ENCODE measurements at regions not wholly inside any gene's neighbourhood (a gene's known extent, or its start where the extent isn't known, plus 50 kb on each side); places are given as distances from the start of the nearest gene placed in this dataset.

GRCh38 chr6:21981235-21981833 lies 315.5 kb downstream of the PRL start:
- no peak for DNase-seq (ENCODE audit: low read depth in 4 of 4, low spot score in 2 of 4)

- DNase-seq (ENCODE audit: low read depth in 4 of 4, low spot score in 2 of 4) = no peak
These were observed 312.7 kb downstream of the PRL start for GRCh38 chr6:21984135-21984534.

- no peak for DNase-seq (ENCODE audit: low read depth in 4 of 4, low spot score in 2 of 4)
These were observed 312.3 kb downstream of the PRL start for GRCh38 chr6:21984561-21984960.

- DNase-seq (ENCODE audit: low read depth in 4 of 4, low spot score in 2 of 4) = no peak
These were observed 310.9 kb downstream of the PRL start for GRCh38 chr6:21985904-21986303.

- DNase-seq (ENCODE audit: low read depth in 4 of 4, low spot score in 2 of 4) = no peak
These were observed 310.1 kb downstream of the PRL start for GRCh38 chr6:21986703-21987102.

- peak; percentile 86 to 93 (median 88) for DNase-seq (ENCODE audit: low read depth in 4 of 4, low spot score in 2 of 4)
These were observed 309.3 kb downstream of the PRL start for GRCh38 chr6:21987501-21987957.

GRCh38 chr6:21990577-21990976 lies 306.3 kb downstream of the PRL start:
- no peak for DNase-seq (ENCODE audit: low read depth in 4 of 4, low spot score in 2 of 4)

- no peak for DNase-seq (ENCODE audit: low read depth in 4 of 4, low spot score in 2 of 4)
These were observed 304.5 kb downstream of the PRL start for GRCh38 chr6:21992178-21992967.

GRCh38 chr6:21993841-21994240 lies 303.0 kb downstream of the PRL start:
- DNase-seq (ENCODE audit: low read depth in 4 of 4, low spot score in 2 of 4) = no peak

GRCh38 chr6:21994821-21995220 lies 302.0 kb downstream of the PRL start:
- DNase-seq (ENCODE audit: low read depth in 4 of 4, low spot score in 2 of 4) = no peak

GRCh38 chr6:21995318-21995717 lies 301.5 kb downstream of the PRL start:
- DNase-seq (ENCODE audit: low read depth in 4 of 4, low spot score in 2 of 4) = no peak

- DNase-seq (ENCODE audit: low read depth in 4 of 4, low spot score in 2 of 4) = no peak
These were observed 300.3 kb downstream of the PRL start for GRCh38 chr6:21996425-21997118.

- no peak for DNase-seq (ENCODE audit: low read depth in 4 of 4, low spot score in 2 of 4)
These were observed 299.5 kb downstream of the PRL start for GRCh38 chr6:21997119-21998037.

GRCh38 chr6:21998582-21998981 lies 298.3 kb downstream of the PRL start:
- no peak for DNase-seq (ENCODE audit: low read depth in 4 of 4, low spot score in 2 of 4)

GRCh38 chr6:21999012-21999528 lies 297.8 kb downstream of the PRL start:
- no peak for DNase-seq (ENCODE audit: low read depth in 4 of 4, low spot score in 2 of 4)

GRCh38 chr6:21999741-22000140 lies 297.1 kb downstream of the PRL start:
- no peak for DNase-seq (ENCODE audit: low read depth in 4 of 4, low spot score in 2 of 4)

GRCh38 chr6:22001396-22002027 lies 295.3 kb downstream of the PRL start:
- no peak for DNase-seq (ENCODE audit: low read depth in 4 of 4, low spot score in 2 of 4)

GRCh38 chr6:22003287-22003686 lies 293.5 kb downstream of the PRL start:
- DNase-seq (ENCODE audit: low read depth in 4 of 4, low spot score in 2 of 4) = no peak

GRCh38 chr6:22006795-22007194 lies 290.0 kb downstream of the PRL start:
- DNase-seq (ENCODE audit: low read depth in 4 of 4, low spot score in 2 of 4) = no peak

GRCh38 chr6:22007469-22007868 lies 289.4 kb downstream of the PRL start:
- no peak for DNase-seq (ENCODE audit: low read depth in 4 of 4, low spot score in 2 of 4)

Data from left renal cortex interstitium (tissue), 4 donors.